ENCODE measurements at regions not wholly inside any gene's neighbourhood (a gene's known extent, or its start where the extent isn't known, plus 50 kb on each side); places are given as distances from the start of the nearest gene placed in this dataset.

- ChIA-PET CTCF (no interaction called here), POLR2A (no interaction called here)
- TF ChIP-seq BHLHE40 (IDR thresholded peaks at IDR 0.05; ENCODE audit: borderline replicate concordance) (no peak), L3MBTL2 (conservative IDR thresholded peaks at IDR 0.05) (peak; percentile 41; the same call in 1 of the 2 replicates)
- DNase-seq (ENCODE audit: extremely low spot score) = no peak
Measured at GRCh38 chr16:79772048-79772447, 171.5 kb upstream of the MAF start.

GRCh38 chr16:79770244-79771064 lies 169.9 kb upstream of the MAF start:
- peak; percentile 13; the same call in 1 of the 2 replicates for TF ChIP-seq L3MBTL2 (conservative IDR thresholded peaks at IDR 0.05)
- TF ChIP-seq NFRKB (IDR thresholded peaks at IDR 0.05) = no peak
- peak; percentile 97 for TF ChIP-seq ZNF384 (IDR thresholded peaks at IDR 0.05)
- peak; percentile 96 for DNase-seq (ENCODE audit: extremely low spot score)
- ChIA-PET CTCF (interaction anchor here (1.2 kb wide), 1 partner anchor 169 kb away, joined by 9 read pairs; no protein-coding TSS in a partner anchor), POLR2A (interaction anchor here (0.7 to 1.3 kb wide), 5 partner anchors 52 to 169 kb away, joined by 3 to 5 read pairs (median 4); partner anchors contain the start of gene MAF)

GRCh38 chr16:79769928-79770243 lies 169.3 kb upstream of the MAF start:
- no peak for DNase-seq (ENCODE audit: extremely low spot score)
- peak; percentile 51 for TF ChIP-seq L3MBTL2 (conservative IDR thresholded peaks at IDR 0.05)
- no peak for TF ChIP-seq SUZ12 (IDR thresholded peaks at IDR 0.05)
- TF ChIP-seq PKNOX1 (IDR thresholded peaks at IDR 0.05) = no peak
- CTCF ChIA-PET = interaction anchor here (1.2 kb wide), 1 partner anchor 168 kb away, joined by 9 read pairs; no protein-coding TSS in a partner anchor
- POLR2A ChIA-PET = interaction anchor here (1.0 to 1.3 kb wide), 4 partner anchors 52 to 169 kb away, joined by 4 to 5 read pairs (median 4); partner anchors contain the start of gene MAF

GRCh38 chr16:79769270-79769927 lies 168.9 kb upstream of the MAF start:
- POLR2A ChIA-PET = interaction anchor here (1.3 kb wide), 1 partner anchor 168 kb away, joined by 5 read pairs; the partner anchor contains the start of gene MAF
- no peak for DNase-seq (ENCODE audit: extremely low spot score)
- no peak for TF ChIP-seq FOXM1 (IDR thresholded peaks at IDR 0.05; ENCODE audit: borderline replicate concordance)
- no peak for TF ChIP-seq PKNOX1 (IDR thresholded peaks at IDR 0.05)
- no peak for TF ChIP-seq TARDBP (IDR thresholded peaks at IDR 0.05)
- no peak for TF ChIP-seq ZNF384 (IDR thresholded peaks at IDR 0.05)
- CTCF ChIA-PET = interaction anchor here (1.2 kb wide), 1 partner anchor 168 kb away, joined by 9 read pairs; no protein-coding TSS in a partner anchor

DNA sequence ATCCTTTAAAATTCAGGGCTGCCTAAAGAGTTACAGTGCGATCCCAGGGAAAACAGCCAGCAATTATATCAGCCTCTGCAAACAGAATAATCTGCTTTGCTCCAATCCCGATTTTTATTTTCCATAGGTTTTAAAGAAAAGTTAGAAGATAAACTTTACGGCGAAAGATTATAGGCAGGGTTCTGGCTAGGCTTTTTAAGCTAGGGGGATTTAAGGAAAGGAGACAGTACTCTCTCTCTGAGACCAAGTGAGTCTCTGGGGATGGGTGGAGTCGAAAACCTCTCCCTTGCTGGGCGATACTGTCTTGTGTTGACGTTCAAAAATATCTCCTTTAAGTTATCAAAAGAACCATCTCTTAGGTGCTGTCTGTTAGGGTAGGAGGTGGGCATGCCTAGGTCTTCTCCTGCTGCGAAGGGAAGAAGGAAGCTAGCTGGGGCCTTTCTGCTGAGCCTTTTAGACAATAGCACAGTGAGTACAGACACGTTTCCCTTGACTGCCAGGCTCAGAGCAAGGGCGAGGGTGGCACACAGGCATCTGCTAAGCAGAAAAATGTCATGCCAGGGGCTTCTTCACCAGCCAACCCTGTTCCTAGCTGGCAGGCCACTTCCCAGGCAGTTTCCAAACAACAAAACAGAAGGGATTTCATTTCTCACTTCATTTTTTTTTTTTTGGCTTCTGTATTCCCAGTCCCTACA lies 167.9 kb upstream of the MAF start:
- ChIA-PET POLR2A (no interaction called here), CTCF (no interaction called here)
- DNase-seq (ENCODE audit: extremely low spot score) = no peak
- no peak for TF ChIP-seq BHLHE40 (IDR thresholded peaks at IDR 0.05; ENCODE audit: borderline replicate concordance)
- TF ChIP-seq SP1 (IDR thresholded peaks at IDR 0.05) = no peak
- TF ChIP-seq L3MBTL2 (conservative IDR thresholded peaks at IDR 0.05) = no peak
- TF ChIP-seq FOXA1 (IDR thresholded peaks at IDR 0.05) = no peak
- no peak for TF ChIP-seq SUZ12 (IDR thresholded peaks at IDR 0.05)
- TF ChIP-seq PKNOX1 (IDR thresholded peaks at IDR 0.05) = no peak
- TF ChIP-seq FOXM1 (IDR thresholded peaks at IDR 0.05; ENCODE audit: borderline replicate concordance) = no peak
- TF ChIP-seq ZNF384 (IDR thresholded peaks at IDR 0.05) = no peak
- TF ChIP-seq ELF4 (IDR thresholded peaks at IDR 0.05) = no peak
- no peak for TF ChIP-seq LEF1 (IDR thresholded peaks at IDR 0.05; ENCODE audit: borderline replicate concordance)
- TF ChIP-seq FOXK2 (IDR thresholded peaks at IDR 0.05) = no peak
- no peak for TF ChIP-seq CTBP1 (IDR thresholded peaks at IDR 0.05; ENCODE audit: borderline replicate concordance)
- no peak for TF ChIP-seq TARDBP (IDR thresholded peaks at IDR 0.05)
- no peak for TF ChIP-seq ARNT (IDR thresholded peaks at IDR 0.05)
- no peak for TF ChIP-seq HDGF (IDR thresholded peaks at IDR 0.05; ENCODE audit: borderline replicate concordance)
- TF ChIP-seq NFRKB (IDR thresholded peaks at IDR 0.05) = no peak

GRCh38 chr16:79767421-79768275 lies 167.1 kb upstream of the MAF start:
- no peak for DNase-seq (ENCODE audit: extremely low spot score)
- TF ChIP-seq SUZ12 (IDR thresholded peaks at IDR 0.05) = no peak
- TF ChIP-seq BHLHE40 (IDR thresholded peaks at IDR 0.05; ENCODE audit: borderline replicate concordance) = no peak
- no peak for TF ChIP-seq NFRKB (IDR thresholded peaks at IDR 0.05)
- TF ChIP-seq ARNT (IDR thresholded peaks at IDR 0.05) = no peak
- no peak for TF ChIP-seq FOXK2 (IDR thresholded peaks at IDR 0.05)
- no peak for TF ChIP-seq L3MBTL2 (conservative IDR thresholded peaks at IDR 0.05)
- TF ChIP-seq ELF4 (IDR thresholded peaks at IDR 0.05) = no peak
- TF ChIP-seq FOXM1 (IDR thresholded peaks at IDR 0.05; ENCODE audit: borderline replicate concordance) = no peak
- no peak for TF ChIP-seq LEF1 (IDR thresholded peaks at IDR 0.05; ENCODE audit: borderline replicate concordance)
- ChIA-PET CTCF (no interaction called here), POLR2A (interaction anchor here (0.9 kb wide), 1 partner anchor 50 kb away, joined by 3 read pairs; no protein-coding TSS in a partner anchor)
